ENCODE measurements at regions not wholly inside any gene's neighbourhood (a gene's known extent, or its start where the extent isn't known, plus 50 kb on each side); places are given as distances from the start of the nearest gene placed in this dataset.
"Not testable (repeated sequence)": the region's sequence is repeated elsewhere in the genome, so short reads cannot be mapped to it uniquely, and the experiment has no call there.

GRCh38 chr1:82390627-82391026 is 589.9 kb downstream of the ADGRL2 start:
- FAIRE-seq: no peak

GRCh38 chr1:82388679-82389078 is 587.9 kb downstream of the ADGRL2 start:
- FAIRE-seq: no peak

GRCh38 chr1:82387012-82387366 is 586.3 kb downstream of the ADGRL2 start:
- no peak for FAIRE-seq

GRCh38 chr1:82386365-82387011 is 585.8 kb downstream of the ADGRL2 start:
- no peak for FAIRE-seq

- FAIRE-seq: no peak
Measured at GRCh38 chr1:82384776-82385175, 584.0 kb downstream of the ADGRL2 start.

- no peak for FAIRE-seq
Measured at GRCh38 chr1:82377201-82377884, 576.6 kb downstream of the ADGRL2 start.

- FAIRE-seq: no peak
Measured at GRCh38 chr1:82373710-82374109, 573.0 kb downstream of the ADGRL2 start.

GRCh38 chr1:82371844-82372498 is 571.2 kb downstream of the ADGRL2 start:
- no peak for FAIRE-seq

- FAIRE-seq: no peak
Measured at GRCh38 chr1:82367456-82367855, 566.7 kb downstream of the ADGRL2 start.

- FAIRE-seq: no peak
Measured at GRCh38 chr1:82366689-82367088, 566.0 kb downstream of the ADGRL2 start.

GRCh38 chr1:82359541-82359940 is 558.8 kb downstream of the ADGRL2 start:
- not testable (repeated sequence) for FAIRE-seq

GRCh38 chr1:82358706-82359105 is 558.0 kb downstream of the ADGRL2 start:
- FAIRE-seq: not testable (repeated sequence)

- not testable (repeated sequence) for FAIRE-seq
Measured at GRCh38 chr1:82354546-82354945, 553.8 kb downstream of the ADGRL2 start.

GRCh38 chr1:82348487-82348886 is 547.8 kb downstream of the ADGRL2 start:
- no peak for FAIRE-seq

- no peak for FAIRE-seq
Measured at GRCh38 chr1:82346141-82346540, 545.4 kb downstream of the ADGRL2 start.

- no peak for FAIRE-seq
Measured at GRCh38 chr1:82343381-82343780, 542.6 kb downstream of the ADGRL2 start.

- no peak for FAIRE-seq
Measured at GRCh38 chr1:82337635-82338034, 536.9 kb downstream of the ADGRL2 start.

- FAIRE-seq: no peak
Measured at GRCh38 chr1:82330330-82330729, 529.6 kb downstream of the ADGRL2 start.

- no peak for FAIRE-seq
Measured at GRCh38 chr1:82329226-82329625, 528.5 kb downstream of the ADGRL2 start.

GRCh38 chr1:82323144-82323841 is 522.6 kb downstream of the ADGRL2 start:
- FAIRE-seq: no peak

GRCh38 chr1:82321794-82322193 is 521.1 kb downstream of the ADGRL2 start:
- no peak for FAIRE-seq

- FAIRE-seq: no peak
Measured at GRCh38 chr1:82319546-82319945, 518.8 kb downstream of the ADGRL2 start.

- FAIRE-seq: no peak
Measured at GRCh38 chr1:82318921-82319320, 518.2 kb downstream of the ADGRL2 start.

- no peak for FAIRE-seq
Measured at GRCh38 chr1:82318265-82318664, 517.5 kb downstream of the ADGRL2 start.
